Activated CD4-positive, alpha-beta T cell treated with anti-CD3 and anti-CD28 coated beads for 36 hours (primary cell): ENCODE measurements at regions not wholly inside any gene's neighbourhood (a gene's known extent, or its start where the extent isn't known, plus 50 kb on each side); places are given as distances from the start of the nearest gene placed in this dataset.

Experiments
- ATAC-seq: fragments of 200-7000 bp; cut with Tn5 transposase; one replicate; pipeline ENCODE4 v1.10.0; 2021; ENCODE audit warnings: mild to moderate bottlenecking, moderate library complexity
- CTCF ChIA-PET: fragments of 350-600 bp; sonication (Branson Sonifier 250); formaldehyde crosslinking; loops from one replicate; lab custom pipeline; 2021; ENCODE audit warnings: antibody characterized with exemption; lab: Charles Lee
- POLR2A ChIA-PET: fragments of 350-600 bp; sonication (Branson Sonifier 250); formaldehyde crosslinking; loops from one replicate; lab custom pipeline; 2021; ENCODE audit warnings: antibody characterized with exemption, inconsistent platforms; lab: Charles Lee
- DNase-seq: peaks from one replicate; pipeline ENCODE4 v3.0.0-alpha.2; 2020
- H3K27ac Mint-ChIP-seq: one replicate; pipeline ENCODE4 v1.8.0; 2021; ENCODE audit warnings: mixed read lengths
- H3K27me3 Mint-ChIP-seq: one replicate; pipeline ENCODE4 v1.8.0; 2021; ENCODE audit warnings: mixed read lengths
- H3K36me3 Mint-ChIP-seq: one replicate; pipeline ENCODE4 v1.8.0; 2021; ENCODE audit warnings: low read depth, mixed read lengths
- H3K4me1 Mint-ChIP-seq: one replicate; pipeline ENCODE4 v1.8.0; 2021; ENCODE audit warnings: mixed read lengths
- H3K4me3 Mint-ChIP-seq: one replicate; pipeline ENCODE4 v1.8.0; 2021; ENCODE audit warnings: mild to moderate bottlenecking, moderate library complexity, mixed read lengths
- H3K9me3 Mint-ChIP-seq: one replicate; pipeline ENCODE4 v1.8.0; 2021; ENCODE audit warnings: low read depth, mixed read lengths
- intact Hi-C, 2 experiments: fragments of 100-400 bp; cut with DNase I in 1 of 2; cut with micrococcal nuclease in 1 of 2; formaldehyde crosslinking; loops; one replicate each; pipeline versions ENCODE4 v1.14.2 to v1.15.1; 2022 to 2024; cut with DNase I, micrococcal nuclease

DNA sequence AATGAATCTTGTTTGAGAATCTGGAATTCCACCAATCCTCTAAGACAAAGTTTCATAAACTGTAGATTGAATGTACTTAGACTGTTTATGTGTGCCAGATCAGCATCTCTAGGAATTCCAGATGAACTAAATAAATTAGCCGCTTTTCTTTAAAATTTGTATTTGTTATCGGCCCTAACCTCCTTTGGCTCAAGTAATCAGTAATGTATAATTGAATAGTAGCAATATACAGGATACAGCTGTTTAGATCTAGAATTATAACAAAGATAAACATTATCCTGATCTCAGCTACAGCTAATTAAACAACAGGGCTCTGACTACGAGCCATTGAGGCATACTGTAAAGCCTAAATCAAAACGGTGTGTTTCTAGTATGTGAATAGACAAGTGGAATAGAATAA is 120.3 kb downstream of the CYB561 start:
- ChIA-PET POLR2A (no interaction called here), CTCF (interaction anchor here (1.0 kb wide), 1 partner anchor 286 kb away, joined by 4 read pairs; no protein-coding TSS in a partner anchor)
- H3K9me3 Mint-ChIP-seq = no peaks in the 10 kb centered on the region
- intact Hi-C loops = no loop called here
- DNase-seq (no peak), ATAC-seq (no peak)
- no peak overlapping the region for H3K4me3 Mint-ChIP-seq
- H3K27me3 Mint-ChIP-seq = no peaks in the 10 kb centered on the region
- H3K4me1 Mint-ChIP-seq = no peaks in the 10 kb centered on the region
- H3K27ac Mint-ChIP-seq = no peak overlapping the region
- no peaks in the 10 kb centered on the region for H3K36me3 Mint-ChIP-seq

DNA sequence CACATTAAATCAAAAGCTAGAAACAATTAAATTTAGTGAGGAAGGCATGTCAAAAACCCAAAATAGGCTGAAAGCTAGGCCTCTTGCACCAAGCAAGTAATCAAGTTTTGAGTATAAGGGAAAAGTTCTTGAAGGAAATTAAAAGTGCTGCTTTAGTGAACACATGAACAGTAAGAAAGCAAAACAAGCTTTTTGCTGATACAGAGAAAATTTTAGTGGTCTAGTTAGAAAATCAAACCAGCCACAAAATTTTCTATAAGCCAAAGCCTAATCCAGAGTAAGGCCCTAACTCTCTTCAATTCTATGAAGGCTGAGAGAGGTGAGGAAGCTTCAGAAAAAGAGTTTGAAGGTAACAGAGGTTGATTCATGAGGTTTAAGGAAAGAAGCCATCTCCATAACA is 116.2 kb downstream of the CYB561 start:
- Mint-ChIP-seq H3K4me3 (no peak overlapping the region), H3K36me3 (no peaks in the 10 kb centered on the region), H3K27ac (no peak overlapping the region), H3K4me1 (no peaks in the 10 kb centered on the region), H3K27me3 (no peaks in the 10 kb centered on the region), H3K9me3 (no peaks in the 10 kb centered on the region)
- ChIA-PET POLR2A (no interaction called here), CTCF (interaction anchor here (0.7 kb wide), 1 partner anchor 625 kb away, joined by 3 read pairs; no protein-coding TSS in a partner anchor)
- ATAC-seq (no peak), DNase-seq (no peak)
- intact Hi-C loops = no loop called here

DNA sequence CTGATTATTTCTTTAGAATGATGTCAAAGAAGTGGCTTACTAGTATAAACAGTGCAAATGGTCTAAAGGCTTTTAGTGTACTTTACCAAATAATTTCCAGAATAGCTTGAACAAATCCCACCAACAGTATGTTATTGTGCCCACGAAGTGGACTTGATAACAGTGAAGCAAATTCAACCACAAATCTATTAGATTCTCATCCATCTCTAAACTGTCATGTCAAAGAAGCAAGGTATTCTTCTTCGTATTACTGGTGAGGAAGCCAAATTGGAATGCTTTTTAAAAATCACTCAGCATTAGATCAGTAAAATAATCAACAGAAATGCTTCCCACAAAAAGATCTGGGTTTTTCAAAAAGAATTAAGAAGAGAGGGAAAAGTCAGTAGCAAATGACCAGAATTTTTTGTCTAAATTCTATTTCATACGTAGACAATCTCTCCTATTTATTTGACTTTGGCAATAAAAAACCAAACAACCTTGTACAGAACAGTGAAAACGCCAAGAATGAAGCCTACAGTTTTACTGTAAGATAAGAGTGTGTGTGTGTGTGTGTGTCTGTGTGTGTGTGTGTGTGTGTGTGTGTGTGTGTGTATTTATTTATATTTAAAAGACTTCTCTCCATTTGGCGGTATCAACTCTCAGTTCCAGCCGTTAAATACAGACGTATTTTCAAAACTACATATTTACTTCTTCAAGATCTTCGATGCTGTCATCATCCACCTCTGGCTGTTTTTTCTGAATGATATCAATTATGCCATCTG is 114.6 kb downstream of the CYB561 start:
- ChIA-PET CTCF (no interaction called here), POLR2A (no interaction called here)
- Mint-ChIP-seq H3K27ac (no peak overlapping the region), H3K27me3 (no peaks in the 10 kb centered on the region), H3K36me3 (no peaks in the 10 kb centered on the region), H3K4me3 (no peak overlapping the region), H3K4me1 (no peaks in the 10 kb centered on the region), H3K9me3 (no peaks in the 10 kb centered on the region)
- ATAC-seq (no peak), DNase-seq (no peak)
- intact Hi-C loops = no loop called here

DNA sequence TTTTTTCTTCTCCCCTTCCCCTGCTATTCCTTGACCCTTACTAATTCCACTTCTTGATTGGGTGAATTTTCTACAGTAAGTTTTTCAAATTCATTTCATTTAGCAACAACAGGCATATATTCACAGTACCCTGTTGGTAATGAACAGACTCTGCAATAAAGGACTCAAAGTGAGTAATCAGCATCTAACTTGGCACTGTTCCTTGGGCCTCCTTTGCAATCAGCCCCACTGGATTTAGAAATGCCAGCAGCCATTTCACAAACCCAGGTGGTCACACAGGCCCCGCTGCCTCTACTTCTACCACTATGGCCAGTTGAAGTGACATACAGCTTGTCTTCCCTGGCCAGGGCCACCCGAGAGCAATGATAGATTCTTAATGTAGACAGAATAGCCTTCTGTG is 113.8 kb downstream of the CYB561 start:
- ChIA-PET POLR2A (no interaction called here), CTCF (no interaction called here)
- Mint-ChIP-seq H3K4me3 (no peak overlapping the region), H3K9me3 (no peaks in the 10 kb centered on the region), H3K36me3 (no peaks in the 10 kb centered on the region), H3K4me1 (no peaks in the 10 kb centered on the region), H3K27ac (no peak overlapping the region), H3K27me3 (no peaks in the 10 kb centered on the region)
- no peak for ATAC-seq
- DNase-seq = no peak
- intact Hi-C loops = no loop called here

DNA sequence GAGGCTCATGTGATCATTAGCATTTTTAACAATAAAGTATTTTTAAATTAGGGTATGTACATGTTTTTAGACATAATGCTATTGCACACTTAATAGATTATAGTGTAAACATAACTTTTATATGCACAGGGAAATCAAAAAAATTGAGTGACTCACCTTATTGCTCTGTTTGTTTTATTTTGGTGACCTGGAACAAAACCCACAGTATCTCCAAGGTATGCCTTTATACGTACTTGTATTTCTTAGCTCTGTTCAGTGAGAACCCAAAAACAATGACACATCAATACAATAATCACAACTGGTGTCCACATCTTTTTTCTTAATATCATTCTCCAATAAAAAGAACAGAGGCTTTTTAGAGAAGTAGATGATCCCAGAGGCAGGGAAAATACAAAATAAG is 112.2 kb downstream of the CYB561 start:
- Mint-ChIP-seq H3K27me3 (no peaks in the 10 kb centered on the region), H3K27ac (no peak overlapping the region), H3K4me3 (no peak overlapping the region), H3K4me1 (no peaks in the 10 kb centered on the region), H3K9me3 (no peaks in the 10 kb centered on the region), H3K36me3 (no peaks in the 10 kb centered on the region)
- intact Hi-C loops = no loop called here
- ChIA-PET CTCF (no interaction called here), POLR2A (no interaction called here)
- DNase-seq (no peak), ATAC-seq (no peak)

DNA sequence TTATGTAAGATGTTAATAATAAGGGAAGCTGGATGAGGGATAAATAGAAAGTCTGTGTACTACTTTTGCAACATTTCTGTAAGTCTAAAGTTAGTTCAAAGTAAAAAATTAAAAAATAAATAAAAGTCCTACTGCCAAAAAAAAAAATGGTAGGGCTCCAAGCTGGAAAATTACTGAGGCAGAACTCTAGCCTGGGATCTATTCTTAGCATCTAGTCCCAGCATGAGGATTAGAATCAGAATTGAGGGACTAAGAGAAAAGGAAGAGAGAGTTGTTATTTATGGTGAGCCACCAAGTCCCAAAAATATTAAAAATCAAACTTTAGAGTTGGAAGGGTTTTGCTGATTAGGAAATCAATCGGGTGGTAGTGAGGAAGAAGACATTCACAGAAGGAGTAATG is 110.3 kb downstream of the CYB561 start:
- Mint-ChIP-seq H3K9me3 (no peaks in the 10 kb centered on the region), H3K4me3 (no peak overlapping the region), H3K27me3 (no peaks in the 10 kb centered on the region), H3K27ac (no peak overlapping the region), H3K36me3 (no peaks in the 10 kb centered on the region), H3K4me1 (no peaks in the 10 kb centered on the region)
- intact Hi-C loops = no loop called here
- DNase-seq (no peak), ATAC-seq (no peak)
- CTCF ChIA-PET = interaction anchor here (1.0 kb wide), 1 partner anchor 51 kb away, joined by 3 read pairs; no protein-coding TSS in a partner anchor
- POLR2A ChIA-PET = no interaction called here

DNA sequence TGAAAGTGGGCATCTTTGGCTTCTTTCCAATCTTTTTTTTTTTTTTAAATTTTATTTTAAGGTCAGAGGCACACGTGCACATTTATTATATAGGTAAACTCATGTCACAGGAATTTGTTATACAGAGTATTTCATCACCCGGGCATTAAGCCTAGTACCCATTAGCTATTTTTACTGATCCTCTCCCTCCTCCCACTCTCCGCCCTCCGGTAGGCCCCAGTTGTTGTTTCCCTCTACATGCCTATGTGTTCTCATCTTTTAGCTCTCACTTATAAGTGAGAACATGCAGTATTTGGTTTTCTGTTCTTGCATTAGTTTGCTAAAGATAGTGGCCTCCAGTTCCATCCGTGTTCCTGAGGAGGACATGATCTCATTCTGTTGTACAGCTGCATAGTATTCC is 108.5 kb downstream of the CYB561 start:
- H3K9me3 Mint-ChIP-seq = no peaks in the 10 kb centered on the region
- no peak overlapping the region for H3K27ac Mint-ChIP-seq
- intact Hi-C loops = no loop called here
- ATAC-seq = no peak
- POLR2A ChIA-PET = interaction anchor here (0.6 kb wide), 1 partner anchor 1299 kb away, joined by 6 read pairs; no protein-coding TSS in a partner anchor
- CTCF ChIA-PET = interaction anchor here (0.7 to 1.6 kb wide), 2 partner anchors 69 to 1596 kb away, joined by 3 to 4 read pairs; no protein-coding TSS in a partner anchor
- DNase-seq = no peak
- H3K27me3 Mint-ChIP-seq = no peaks in the 10 kb centered on the region
- H3K4me1 Mint-ChIP-seq = no peaks in the 10 kb centered on the region
- no peak overlapping the region for H3K4me3 Mint-ChIP-seq
- peaks cover 3% of the 10 kb centered on the region for H3K36me3 Mint-ChIP-seq

DNA sequence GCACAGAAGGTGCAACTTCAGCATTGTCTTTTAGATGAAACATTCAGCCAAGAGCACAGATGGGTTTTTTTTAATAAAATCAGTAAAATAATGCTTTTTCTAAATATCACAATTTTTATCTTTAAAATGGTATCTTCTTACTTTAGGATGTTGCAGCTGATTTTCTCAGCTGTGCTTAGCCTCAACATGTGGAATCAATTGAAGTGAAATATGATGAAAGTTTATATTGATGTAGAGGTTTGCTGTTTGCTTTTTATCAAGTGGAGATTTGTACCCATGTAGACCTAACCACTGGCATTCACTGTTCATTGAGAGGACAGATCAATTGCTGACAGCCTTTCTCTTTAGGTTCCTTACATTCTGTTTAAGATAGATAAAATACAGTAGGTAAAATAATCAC is 107.8 kb downstream of the CYB561 start:
- ChIA-PET POLR2A (no interaction called here), CTCF (interaction anchor here (0.7 to 1.1 kb wide), 2 partner anchors 14 to 1596 kb away, joined by 3 to 4 read pairs; no protein-coding TSS in a partner anchor)
- H3K4me1 Mint-ChIP-seq = no peaks in the 10 kb centered on the region
- no peak overlapping the region for H3K27ac Mint-ChIP-seq
- DNase-seq (no peak), ATAC-seq (no peak)
- peaks cover 3% of the 10 kb centered on the region for H3K36me3 Mint-ChIP-seq
- intact Hi-C loops = no loop called here
- H3K9me3 Mint-ChIP-seq = no peaks in the 10 kb centered on the region
- H3K4me3 Mint-ChIP-seq = no peak overlapping the region
- no peaks in the 10 kb centered on the region for H3K27me3 Mint-ChIP-seq

DNA sequence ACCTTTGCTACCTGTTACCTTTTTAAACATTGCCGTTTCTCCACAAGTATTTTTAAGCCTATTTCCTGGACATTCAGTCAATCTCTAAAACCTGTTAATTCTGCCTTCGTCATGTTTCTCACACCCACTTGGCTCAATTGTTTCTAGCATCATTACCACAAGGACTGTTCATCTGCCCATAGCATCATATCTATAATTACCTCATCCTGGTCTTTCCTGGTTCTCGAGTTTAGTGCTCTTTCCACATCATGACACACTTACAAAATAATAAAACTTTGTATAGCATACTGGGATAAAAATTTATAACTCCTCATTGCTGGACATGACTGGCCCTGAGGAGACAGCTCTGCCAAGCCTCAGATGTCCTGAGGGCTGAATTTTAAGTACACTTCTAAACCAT is 104.8 kb downstream of the CYB561 start:
- Mint-ChIP-seq H3K4me3 (no peak overlapping the region), H3K27me3 (no peaks in the 10 kb centered on the region), H3K9me3 (no peaks in the 10 kb centered on the region), H3K27ac (no peak overlapping the region), H3K4me1 (no peaks in the 10 kb centered on the region), H3K36me3 (peaks cover 3% of the 10 kb centered on the region)
- intact Hi-C loops = no loop called here
- no peak for DNase-seq
- ATAC-seq = no peak
- POLR2A ChIA-PET = no interaction called here
- CTCF ChIA-PET = interaction anchor here (0.7 kb wide), 1 partner anchor 49 kb away, joined by 3 read pairs; no protein-coding TSS in a partner anchor

DNA sequence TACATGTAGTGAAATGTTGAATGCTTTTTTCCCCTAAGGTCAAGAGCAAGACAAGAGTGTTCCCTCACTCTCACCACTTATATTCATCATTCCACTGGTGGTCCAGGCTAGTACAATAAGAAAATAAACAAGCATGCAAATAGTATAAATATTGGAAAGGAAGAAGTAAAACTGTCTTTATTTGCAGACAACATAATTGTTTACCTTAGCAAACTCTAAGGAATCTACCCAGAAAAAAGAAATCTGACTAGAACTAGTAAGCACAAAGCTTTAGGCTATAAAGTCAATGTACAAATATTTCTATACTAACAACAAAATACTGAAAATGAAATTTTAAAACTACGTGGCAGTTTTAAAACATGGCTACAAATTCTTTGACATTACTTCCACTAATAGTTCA is 101.7 kb downstream of the CYB561 start:
- Mint-ChIP-seq H3K4me1 (peaks cover 4% of the 10 kb centered on the region), H3K27ac (no peak overlapping the region), H3K36me3 (peaks cover 3% of the 10 kb centered on the region), H3K9me3 (no peaks in the 10 kb centered on the region), H3K27me3 (no peaks in the 10 kb centered on the region), H3K4me3 (no peak overlapping the region)
- intact Hi-C loops = no loop called here
- no peak for ATAC-seq
- DNase-seq = no peak
- POLR2A ChIA-PET = no interaction called here
- CTCF ChIA-PET = no interaction called here

DNA sequence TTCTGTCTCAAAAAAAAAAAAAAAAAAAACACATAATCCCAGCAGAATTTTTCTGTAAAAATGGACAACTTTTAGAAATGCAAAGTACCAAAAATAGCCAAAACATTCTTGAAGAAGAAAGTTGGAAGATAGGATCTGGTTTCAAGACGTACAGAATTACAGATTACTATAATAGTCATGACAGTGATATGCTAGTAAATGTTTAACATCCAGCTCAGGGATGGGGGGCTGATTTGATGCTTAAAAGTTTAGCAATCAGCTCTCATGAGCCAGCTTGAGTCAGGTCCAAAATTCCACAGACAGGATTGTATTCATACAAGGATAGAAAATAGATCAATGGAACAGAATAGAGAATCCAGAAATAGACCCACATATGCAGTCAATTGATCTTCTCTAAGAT is 100.5 kb downstream of the CYB561 start:
- Mint-ChIP-seq H3K27me3 (no peaks in the 10 kb centered on the region), H3K27ac (no peak overlapping the region), H3K4me3 (no peak overlapping the region), H3K36me3 (peaks cover 3% of the 10 kb centered on the region), H3K4me1 (peaks cover 4% of the 10 kb centered on the region), H3K9me3 (no peaks in the 10 kb centered on the region)
- ChIA-PET CTCF (interaction anchor here (0.6 kb wide), 1 partner anchor 81 kb away, joined by 3 read pairs; no protein-coding TSS in a partner anchor), POLR2A (no interaction called here)
- ATAC-seq (no peak), DNase-seq (no peak)
- intact Hi-C loops = no loop called here

DNA sequence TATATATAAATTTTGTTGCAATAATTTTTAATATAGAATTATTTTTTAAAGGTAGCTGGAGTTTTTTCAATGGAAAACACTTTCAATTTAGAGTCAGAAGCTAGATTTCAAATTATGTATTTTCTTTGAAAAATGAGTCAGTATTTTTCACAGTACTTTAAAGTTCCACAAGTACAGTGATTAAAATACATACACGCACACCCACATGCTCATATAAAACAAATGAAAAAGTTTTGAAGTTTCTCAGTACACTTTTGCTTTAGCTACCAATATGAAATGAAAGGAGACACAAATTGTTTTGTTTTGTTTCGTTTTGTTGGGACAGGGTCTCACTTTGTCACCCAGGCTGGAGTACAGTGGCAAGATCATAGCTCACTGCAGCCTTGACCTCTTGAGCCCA is 98.6 kb downstream of the CYB561 start:
- no peaks in the 10 kb centered on the region for H3K27me3 Mint-ChIP-seq
- DNase-seq (no peak), ATAC-seq (no peak)
- peaks cover 4% of the 10 kb centered on the region for H3K4me1 Mint-ChIP-seq
- POLR2A ChIA-PET = no interaction called here
- no peaks in the 10 kb centered on the region for H3K9me3 Mint-ChIP-seq
- CTCF ChIA-PET = interaction anchor here (0.6 kb wide), 2 partner anchors 53 to 230 kb away, joined by 3 read pairs; no protein-coding TSS in a partner anchor
- H3K27ac Mint-ChIP-seq = no peak overlapping the region
- no peaks in the 10 kb centered on the region for H3K36me3 Mint-ChIP-seq
- H3K4me3 Mint-ChIP-seq = no peak overlapping the region
- intact Hi-C loops = no loop called here
